ENCODE measurements at regions not wholly inside any gene's neighbourhood (a gene's known extent, or its start where the extent isn't known, plus 50 kb on each side); places are given as distances from the start of the nearest gene placed in this dataset.

GRCh38 chr22:47589271-47590250 is 827.1 kb downstream of the TBC1D22A start:
- no peaks in the 10 kb centered on the region for H4K20me1 ChIP-seq (ENCODE audit: control insufficient read depth, insufficient read depth, low read depth, low read length)
- no peak overlapping the region for H3K4me2 ChIP-seq (ENCODE audit: low read length)
- H3K4me1 ChIP-seq (ENCODE audit: control insufficient read depth, low read length), result no peaks in the 10 kb centered on the region
- H3K4me3 ChIP-seq (ENCODE audit: low read length), result no peak overlapping the region
- H3K36me3 ChIP-seq (ENCODE audit: control insufficient read depth, low read length), result no peaks in the 10 kb centered on the region
- H3K27me3 ChIP-seq (ENCODE audit: control insufficient read depth, low read length), result no peaks in the 10 kb centered on the region
- H3K79me2 ChIP-seq (ENCODE audit: control insufficient read depth, low read length), result no peaks in the 10 kb centered on the region
- no peaks in the 10 kb centered on the region for H3F3A ChIP-seq (ENCODE audit: control insufficient read depth, insufficient read depth)
- H3K9me3 ChIP-seq (ENCODE audit: control insufficient read depth, insufficient read depth, low read length), result no peaks in the 10 kb centered on the region
- no peaks in the 10 kb centered on the region for H3K9me2 ChIP-seq (replicated peaks; ENCODE audit: control insufficient read depth, low read length)
- H3K27ac ChIP-seq (ENCODE audit: low read depth, low read length), result no peak overlapping the region
- TF ChIP-seq, protein P1, sequence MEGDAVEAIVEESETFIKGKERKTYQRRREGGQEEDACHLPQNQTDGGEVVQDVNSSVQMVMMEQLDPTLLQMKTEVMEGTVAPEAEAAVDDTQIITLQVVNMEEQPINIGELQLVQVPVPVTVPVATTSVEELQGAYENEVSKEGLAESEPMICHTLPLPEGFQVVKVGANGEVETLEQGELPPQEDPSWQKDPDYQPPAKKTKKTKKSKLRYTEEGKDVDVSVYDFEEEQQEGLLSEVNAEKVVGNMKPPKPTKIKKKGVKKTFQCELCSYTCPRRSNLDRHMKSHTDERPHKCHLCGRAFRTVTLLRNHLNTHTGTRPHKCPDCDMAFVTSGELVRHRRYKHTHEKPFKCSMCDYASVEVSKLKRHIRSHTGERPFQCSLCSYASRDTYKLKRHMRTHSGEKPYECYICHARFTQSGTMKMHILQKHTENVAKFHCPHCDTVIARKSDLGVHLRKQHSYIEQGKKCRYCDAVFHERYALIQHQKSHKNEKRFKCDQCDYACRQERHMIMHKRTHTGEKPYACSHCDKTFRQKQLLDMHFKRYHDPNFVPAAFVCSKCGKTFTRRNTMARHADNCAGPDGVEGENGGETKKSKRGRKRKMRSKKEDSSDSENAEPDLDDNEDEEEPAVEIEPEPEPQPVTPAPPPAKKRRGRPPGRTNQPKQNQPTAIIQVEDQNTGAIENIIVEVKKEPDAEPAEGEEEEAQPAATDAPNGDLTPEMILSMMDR (IDR thresholded peaks at IDR 0.05; ENCODE audit: low read depth, low read length, poor library complexity, severe bottlenecking), result no peak

- no peak overlapping the region for H3K4me2 ChIP-seq (ENCODE audit: low read length)
- no peak overlapping the region for H3K4me3 ChIP-seq (ENCODE audit: low read length)
- H3K9me3 ChIP-seq (ENCODE audit: control insufficient read depth, insufficient read depth, low read length), result peaks cover 9% of the 10 kb centered on the region; the same call in 1 of the 2 replicates
- TF ChIP-seq EZH2phosphoT487 (IDR thresholded peaks at IDR 0.05; ENCODE audit: borderline replicate concordance, low read length), result no peak
- TF ChIP-seq, protein P1 (IDR thresholded peaks at IDR 0.05; ENCODE audit: low read depth, low read length, poor library complexity, severe bottlenecking), result no peak
- H3K4me1 ChIP-seq (ENCODE audit: control insufficient read depth, low read length), result no peaks in the 10 kb centered on the region
- H3K27me3 ChIP-seq (ENCODE audit: control insufficient read depth, low read length), result no peaks in the 10 kb centered on the region
- no peaks in the 10 kb centered on the region for H3F3A ChIP-seq (ENCODE audit: control insufficient read depth, insufficient read depth)
- no peak overlapping the region for H3K27ac ChIP-seq (ENCODE audit: low read depth, low read length)
- no peaks in the 10 kb centered on the region for H4K20me1 ChIP-seq (ENCODE audit: control insufficient read depth, insufficient read depth, low read depth, low read length)
- no peaks in the 10 kb centered on the region for H3K9me2 ChIP-seq (replicated peaks; ENCODE audit: control insufficient read depth, low read length)
- H3K79me2 ChIP-seq (ENCODE audit: control insufficient read depth, low read length), result no peaks in the 10 kb centered on the region
- H3K36me3 ChIP-seq (ENCODE audit: control insufficient read depth, low read length), result no peaks in the 10 kb centered on the region
Measured at GRCh38 chr22:47588578-47588960, 826.1 kb downstream of the TBC1D22A start.

DNA sequence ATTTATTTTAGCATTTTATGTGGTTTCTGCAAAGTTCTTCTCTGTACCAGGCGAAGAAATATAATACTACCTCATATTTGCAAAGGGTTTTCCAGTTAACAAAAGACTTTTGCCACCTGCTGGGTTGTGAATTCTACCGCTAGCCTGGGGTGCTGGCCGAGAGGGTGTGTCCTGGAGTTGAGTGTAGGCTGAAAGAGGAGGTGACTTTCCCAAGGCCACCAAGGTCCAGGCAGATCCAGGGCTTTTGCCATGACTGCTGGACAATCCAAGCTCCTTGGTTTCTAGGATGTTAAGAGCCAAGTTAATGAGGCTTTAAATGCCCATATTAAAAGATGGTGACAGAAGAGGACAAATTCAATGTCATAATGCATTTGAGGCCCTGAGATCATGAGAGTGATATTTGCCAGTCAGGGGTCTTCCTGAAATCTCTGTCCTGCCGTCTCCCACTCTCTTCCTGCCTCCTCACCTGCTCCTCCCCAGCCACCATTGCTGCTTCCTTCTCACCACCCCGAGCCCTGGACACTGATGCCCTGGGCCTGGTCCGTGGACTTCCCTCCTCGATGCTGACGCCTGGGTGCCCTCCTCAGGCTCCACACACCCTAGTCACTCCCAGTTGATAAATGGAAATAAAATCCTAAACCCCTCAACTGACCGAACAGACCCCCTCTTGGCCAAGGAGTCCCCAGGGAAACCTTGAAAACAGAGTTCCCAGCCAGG is 825.6 kb downstream of the TBC1D22A start:
- Histone ChIP-seq H3K27ac (ENCODE audit: low read depth, low read length) (no peak overlapping the region), H3K4me3 (ENCODE audit: low read length) (no peak overlapping the region), H3K4me2 (ENCODE audit: low read length) (no peak overlapping the region), H3K9me3 (ENCODE audit: control insufficient read depth, insufficient read depth, low read length) (peaks cover 9% of the 10 kb centered on the region; the same call in 1 of the 2 replicates), H3F3A (ENCODE audit: control insufficient read depth, insufficient read depth) (no peaks in the 10 kb centered on the region), H3K27me3 (ENCODE audit: control insufficient read depth, low read length) (no peaks in the 10 kb centered on the region), H3K9me2 (replicated peaks; ENCODE audit: control insufficient read depth, low read length) (no peaks in the 10 kb centered on the region), H3K79me2 (ENCODE audit: control insufficient read depth, low read length) (no peaks in the 10 kb centered on the region), H3K36me3 (ENCODE audit: control insufficient read depth, low read length) (no peaks in the 10 kb centered on the region), H3K4me1 (ENCODE audit: control insufficient read depth, low read length) (no peaks in the 10 kb centered on the region), H4K20me1 (ENCODE audit: control insufficient read depth, insufficient read depth, low read depth, low read length) (no peaks in the 10 kb centered on the region)
- TF ChIP-seq, protein P1 (IDR thresholded peaks at IDR 0.05; ENCODE audit: low read depth, low read length, poor library complexity, severe bottlenecking), result no peak
- no peak for TF ChIP-seq EZH2phosphoT487 (IDR thresholded peaks at IDR 0.05; ENCODE audit: borderline replicate concordance, low read length)
